Trophoblast cell (in vitro differentiated cells and primary cell): ENCODE measurements at regions not wholly inside any gene's neighbourhood (a gene's known extent, or its start where the extent isn't known, plus 50 kb on each side); places are given as distances from the start of the nearest gene placed in this dataset.

Source experiments
- DNase-seq, 2 donors: peaks; one replicate each; pipeline ENCODE4 v3.0.0-alpha.2; 2016
- H2AFZ ChIP-seq: 2 replicates; pipeline ENCODE4 v1.6.1; 2013; ENCODE audit warnings: low read length, moderate library complexity, mild to moderate bottlenecking; ENCODE audit not compliant: insufficient read depth, poor library complexity
- H2AK5ac ChIP-seq: 2 replicates; pipeline ENCODE4 v1.6.1; 2013; ENCODE audit warnings: mild to moderate bottlenecking, low read length
- H2BK120ac ChIP-seq: 2 replicates; pipeline ENCODE4 v1.6.1; 2013; ENCODE audit warnings: low read length, mild to moderate bottlenecking, moderate library complexity; ENCODE audit not compliant: insufficient read depth, poor library complexity
- H2BK12ac ChIP-seq: 2 replicates; pipeline ENCODE4 v1.6.1; 2013; ENCODE audit warnings: mild to moderate bottlenecking, low read length, moderate library complexity
- H2BK5ac ChIP-seq: 2 replicates; pipeline ENCODE4 v1.6.1; 2013; ENCODE audit warnings: low read length, low read depth, moderate library complexity, mild to moderate bottlenecking; ENCODE audit not compliant: poor library complexity
- H3K14ac ChIP-seq: 2 replicates; pipeline ENCODE4 v1.6.1; 2013; ENCODE audit warnings: mild to moderate bottlenecking, low read length
- H3K18ac ChIP-seq: 2 replicates; pipeline ENCODE4 v1.6.1; 2013; ENCODE audit warnings: mild to moderate bottlenecking, low read length
- H3K23ac ChIP-seq: 2 replicates; pipeline ENCODE4 v1.6.1; 2013; ENCODE audit warnings: low read length
- H3K27ac ChIP-seq: 2 replicates; pipeline ENCODE4 v1.5.1; 2013; ENCODE audit warnings: low read depth, mild to moderate bottlenecking, inconsistent platforms, low read length, moderate library complexity
- H3K27me3 ChIP-seq: 2 replicates; pipeline ENCODE4 v1.6.1; 2013; ENCODE audit warnings: inconsistent platforms, mild to moderate bottlenecking, low read length, moderate library complexity; ENCODE audit not compliant: insufficient read depth
- H3K36me3 ChIP-seq, 2 experiments: 1 replicate in 1 of 2; 2 replicates in 1 of 2; pipeline ENCODE4 v1.6.1; 2013; ENCODE audit warnings: low read length in 2 of 2, mild to moderate bottlenecking in 2 of 2, moderate library complexity in 1 of 2; ENCODE audit not compliant: insufficient read depth in 2 of 2, control insufficient read depth in 1 of 2
- H3K4ac ChIP-seq: 2 replicates; pipeline ENCODE4 v1.6.1; 2013; ENCODE audit warnings: low read depth, mild to moderate bottlenecking, low read length, moderate library complexity
- H3K4me1 ChIP-seq, 2 experiments: 1 replicate in 1 of 2; 2 replicates in 1 of 2; pipeline ENCODE4 v1.6.1; 2013; ENCODE audit warnings: low read length in 2 of 2, mild to moderate bottlenecking in 2 of 2, moderate library complexity in 1 of 2; ENCODE audit not compliant: insufficient read depth in 2 of 2, control insufficient read depth in 1 of 2
- H3K4me2 ChIP-seq: 2 replicates; pipeline ENCODE4 v1.6.1; 2013; ENCODE audit warnings: inconsistent platforms, mild to moderate bottlenecking, low read length, moderate library complexity
- H3K4me3 ChIP-seq: 2 replicates; pipeline ENCODE4 v1.5.1; 2013; ENCODE audit warnings: mild to moderate bottlenecking, low read depth, low read length, inconsistent platforms
- H3K79me1 ChIP-seq: one replicate; pipeline ENCODE4 v1.6.1; 2013; ENCODE audit warnings: low read length
- H3K79me2 ChIP-seq: 2 replicates; pipeline ENCODE4 v1.6.1; 2013; ENCODE audit warnings: low read length, mild to moderate bottlenecking; ENCODE audit not compliant: control insufficient read depth, insufficient read depth, poor library complexity
- H3K9ac ChIP-seq: 2 replicates; pipeline ENCODE4 v1.6.1; 2013; ENCODE audit warnings: mild to moderate bottlenecking, low read length
- H3K9me3 ChIP-seq: 2 replicates; pipeline ENCODE4 v1.6.1; 2013; ENCODE audit warnings: low read depth, mild to moderate bottlenecking, control low read depth, inconsistent platforms, low read length; ENCODE audit not compliant: insufficient read depth
- H4K12ac ChIP-seq: 2 replicates; pipeline ENCODE4 v1.6.1; 2013; ENCODE audit warnings: low read depth, mild to moderate bottlenecking, low read length, moderate library complexity
- H4K8ac ChIP-seq: 2 replicates; pipeline ENCODE4 v1.6.1; 2013; ENCODE audit warnings: low read depth, mild to moderate bottlenecking, low read length, moderate library complexity
- H4K91ac ChIP-seq: one replicate; pipeline ENCODE4 v1.6.1; 2013; ENCODE audit warnings: low read depth, mild to moderate bottlenecking, low read length, moderate library complexity
- WGBS: extraction: QIAGEN DNeasy Blood & Tissue Kit; methylation state at CpG from one replicate; pipeline ENCODE4 v1.1.7; 2013; ENCODE audit warnings: missing lambda C conversion rate; ENCODE audit not compliant: insufficient read length, insufficient coverage; ENCODE audit errors: extremely low coverage; 5-methylcytosine and 5-hydroxymethylcytosine counted together

- H3K9me3 ChIP-seq = peaks cover 1% of the 10 kb centered on the region
- no peak overlapping the region for H3K18ac ChIP-seq
- no peak overlapping the region for H3K4me2 ChIP-seq
- no peak overlapping the region for H2BK5ac ChIP-seq
- H3K27me3 ChIP-seq = no peaks in the 10 kb centered on the region
- no peaks in the 10 kb centered on the region for H3K4me1 ChIP-seq
- no peak overlapping the region for H3K4ac ChIP-seq
- H2BK120ac ChIP-seq = no peak overlapping the region
- DNase-seq = no peak
- no peak overlapping the region for H2AFZ ChIP-seq
- H2BK12ac ChIP-seq = no peak overlapping the region
- no peaks in the 10 kb centered on the region for H3K36me3 ChIP-seq
- H2AK5ac ChIP-seq = no peak overlapping the region
- H3K79me1 ChIP-seq = no peaks in the 10 kb centered on the region
- H3K79me2 ChIP-seq = no peaks in the 10 kb centered on the region
- H3K14ac ChIP-seq = no peak overlapping the region
- WGBS = no CpG with 5 or more reads among the region's 5 CpGs
- no peak overlapping the region for H3K9ac ChIP-seq
- no peak overlapping the region for H3K23ac ChIP-seq
- no peak overlapping the region for H4K91ac ChIP-seq
- no peak overlapping the region for H4K12ac ChIP-seq
- no peak overlapping the region for H3K4me3 ChIP-seq
- H3K27ac ChIP-seq = no peak overlapping the region
- H4K8ac ChIP-seq = no peak overlapping the region
Measured at GRCh38 chr7:28300488-28300887, 111.8 kb upstream of the CREB5 start.

- no peak overlapping the region for H4K12ac ChIP-seq
- no CpG with 5 or more reads among the region's 5 CpGs for WGBS
- peak in 1 of 2 donors; percentile 46 for DNase-seq
- no peaks in the 10 kb centered on the region for H3K79me2 ChIP-seq
- H3K4me1 ChIP-seq = no peaks in the 10 kb centered on the region
- H3K4me2 ChIP-seq = no peak overlapping the region
- H3K27ac ChIP-seq = no peak overlapping the region
- H3K14ac ChIP-seq = no peak overlapping the region
- H4K8ac ChIP-seq = no peak overlapping the region
- no peak overlapping the region for H2BK12ac ChIP-seq
- H3K9ac ChIP-seq = no peak overlapping the region
- no peak overlapping the region for H2AFZ ChIP-seq
- H3K27me3 ChIP-seq = no peaks in the 10 kb centered on the region
- H3K36me3 ChIP-seq = no peaks in the 10 kb centered on the region
- H3K18ac ChIP-seq = no peak overlapping the region
- H3K9me3 ChIP-seq = peaks cover 1% of the 10 kb centered on the region
- no peak overlapping the region for H2AK5ac ChIP-seq
- H2BK120ac ChIP-seq = no peak overlapping the region
- no peak overlapping the region for H3K4me3 ChIP-seq
- H4K91ac ChIP-seq = no peak overlapping the region
- H3K4ac ChIP-seq = no peak overlapping the region
- H3K79me1 ChIP-seq = no peaks in the 10 kb centered on the region
- H2BK5ac ChIP-seq = no peak overlapping the region
- no peak overlapping the region for H3K23ac ChIP-seq
Measured at GRCh38 chr7:28301148-28301641, 111.1 kb upstream of the CREB5 start.

GRCh38 chr7:28304290-28304689 is 108.0 kb upstream of the CREB5 start:
- no peak overlapping the region for H2BK12ac ChIP-seq
- no peak overlapping the region for H2AK5ac ChIP-seq
- no peak overlapping the region for H3K23ac ChIP-seq
- no peak overlapping the region for H3K4ac ChIP-seq
- H4K12ac ChIP-seq = no peak overlapping the region
- no peaks in the 10 kb centered on the region for H3K79me2 ChIP-seq
- peaks cover 1% of the 10 kb centered on the region for H3K9me3 ChIP-seq
- H3K9ac ChIP-seq = no peak overlapping the region
- H3K27me3 ChIP-seq = no peaks in the 10 kb centered on the region
- H3K79me1 ChIP-seq = no peaks in the 10 kb centered on the region
- H4K91ac ChIP-seq = no peak overlapping the region
- no peak overlapping the region for H3K27ac ChIP-seq
- H3K4me2 ChIP-seq = no peak overlapping the region
- H2AFZ ChIP-seq = no peak overlapping the region
- H3K4me1 ChIP-seq = no peaks in the 10 kb centered on the region
- H4K8ac ChIP-seq = no peak overlapping the region
- no peak overlapping the region for H3K18ac ChIP-seq
- H3K36me3 ChIP-seq = no peaks in the 10 kb centered on the region
- H3K4me3 ChIP-seq = no peak overlapping the region
- no peak overlapping the region for H3K14ac ChIP-seq
- no peak for DNase-seq
- H2BK5ac ChIP-seq = no peak overlapping the region
- H2BK120ac ChIP-seq = no peak overlapping the region

GRCh38 chr7:28309704-28310459 is 102.4 kb upstream of the CREB5 start:
- Histone ChIP-seq H3K9ac (peak overlapping the region; percentile 67), H3K27me3 (no peaks in the 10 kb centered on the region), H2BK12ac (no peak overlapping the region), H3K36me3 (no peaks in the 10 kb centered on the region), H2BK5ac (no peak overlapping the region), H3K27ac (no peak overlapping the region), H4K8ac (no peak overlapping the region), H2AFZ (no peak overlapping the region), H3K9me3 (peaks cover 3% of the 10 kb centered on the region), H2BK120ac (no peak overlapping the region), H3K4me3 (no peak overlapping the region), H3K18ac (no peak overlapping the region), H3K14ac (no peak overlapping the region), H3K23ac (peak overlapping the region; percentile 76), H4K91ac (no peak overlapping the region), H3K4me2 (no peak overlapping the region), H3K79me1 (no peaks in the 10 kb centered on the region), H2AK5ac (no peak overlapping the region), H3K4ac (no peak overlapping the region), H3K4me1 (no peaks in the 10 kb centered on the region), H3K79me2 (no peaks in the 10 kb centered on the region), H4K12ac (no peak overlapping the region)
- no CpG with 5 or more reads among the region's 4 CpGs for WGBS
- DNase-seq = no peak
